Loucy (cell line): ENCODE measurements at regions not wholly inside any gene's neighbourhood (a gene's known extent, or its start where the extent isn't known, plus 50 kb on each side); places are given as distances from the start of the nearest gene placed in this dataset.

Experiments
- H2AFZ ChIP-seq: fragments of 200-600 bp; sonication (generic); 2 replicates; pipeline ENCODE4 v1.6.0; 2016; ENCODE audit warnings: antibody characterized with exemption, mild to moderate bottlenecking, low read length, moderate library complexity
- H3F3A ChIP-seq: fragments of 200-600 bp; 2 replicates; pipeline ENCODE4 v1.6.0; 2016; ENCODE audit warnings: antibody characterized with exemption, low read depth, mild to moderate bottlenecking
- H3K27me3 ChIP-seq: fragments of 200-600 bp; sonication (generic); 2 replicates; pipeline ENCODE4 v1.6.1; 2014; ENCODE audit warnings: low read length, mild to moderate bottlenecking; ENCODE audit not compliant: insufficient read depth, poor library complexity, severe bottlenecking
- H3K36me3 ChIP-seq: fragments of 200-600 bp; sonication (generic); 2 replicates; pipeline ENCODE4 v1.6.1; 2016; ENCODE audit warnings: low read length; ENCODE audit not compliant: insufficient read depth
- H3K4me1 ChIP-seq: fragments of 200-600 bp; sonication (generic); 2 replicates; pipeline ENCODE4 v1.5.1; 2014; ENCODE audit warnings: low read length, mild to moderate bottlenecking; ENCODE audit not compliant: insufficient read depth, poor library complexity, severe bottlenecking
- H3K4me2 ChIP-seq: fragments of 200-600 bp; sonication (generic); 2 replicates; pipeline ENCODE4 v1.6.0; 2014; ENCODE audit warnings: antibody characterized with exemption, low read length, low read depth, mild to moderate bottlenecking; ENCODE audit not compliant: poor library complexity, severe bottlenecking
- H3K4me3 ChIP-seq: fragments of 200-600 bp; sonication (generic); 2 replicates; pipeline ENCODE4 v1.5.1; 2014; ENCODE audit warnings: low read length, mild to moderate bottlenecking, mixed read lengths; ENCODE audit not compliant: poor library complexity, severe bottlenecking
- H3K79me2 ChIP-seq: fragments of 200-600 bp; sonication (generic); 2 replicates; pipeline ENCODE4 v1.6.1; 2014; ENCODE audit warnings: low read length; ENCODE audit not compliant: insufficient read depth
- H3K9ac ChIP-seq: fragments of 200-600 bp; sonication (generic); 2 replicates; pipeline ENCODE4 v1.6.0; 2014; ENCODE audit warnings: mild to moderate bottlenecking, low read depth, low read length, moderate library complexity; ENCODE audit not compliant: poor library complexity, severe bottlenecking
- H3K9me2 ChIP-seq: fragments of 200-600 bp; sonication (generic); replicated peaks from 2 replicates; pipeline ENCODE4 v1.6.1; 2016; ENCODE audit warnings: low read depth, low read length, mixed read lengths
- H3K9me3 ChIP-seq: fragments of 200-600 bp; sonication (generic); 2 replicates; pipeline ENCODE4 v1.6.1; 2014; ENCODE audit warnings: mild to moderate bottlenecking, antibody characterized with exemption, low read length, low read depth; ENCODE audit not compliant: insufficient read depth
- H4K20me1 ChIP-seq: fragments of 200-600 bp; sonication (generic); 2 replicates; pipeline ENCODE4 v1.6.0; 2014; ENCODE audit warnings: antibody characterized with exemption, low read length, mild to moderate bottlenecking; ENCODE audit not compliant: insufficient read depth, poor library complexity, severe bottlenecking
- EZH2phosphoT487 ChIP-seq: fragments of 200-600 bp; IDR thresholded peaks from 2 replicates; pipeline ENCODE4 v1.6.1; 2018; ENCODE audit warnings: antibody characterized with exemption, mild to moderate bottlenecking, moderate library complexity, borderline replicate concordance
- TF ChIP-seq, protein P1 (sequence below): fragments of 200-600 bp; sonication (generic); conservative IDR thresholded peaks from 2 replicates; pipeline ENCODE4 v1.5.1; 2014; ENCODE audit warnings: mild to moderate bottlenecking, antibody characterized with exemption, low read length

DNA sequence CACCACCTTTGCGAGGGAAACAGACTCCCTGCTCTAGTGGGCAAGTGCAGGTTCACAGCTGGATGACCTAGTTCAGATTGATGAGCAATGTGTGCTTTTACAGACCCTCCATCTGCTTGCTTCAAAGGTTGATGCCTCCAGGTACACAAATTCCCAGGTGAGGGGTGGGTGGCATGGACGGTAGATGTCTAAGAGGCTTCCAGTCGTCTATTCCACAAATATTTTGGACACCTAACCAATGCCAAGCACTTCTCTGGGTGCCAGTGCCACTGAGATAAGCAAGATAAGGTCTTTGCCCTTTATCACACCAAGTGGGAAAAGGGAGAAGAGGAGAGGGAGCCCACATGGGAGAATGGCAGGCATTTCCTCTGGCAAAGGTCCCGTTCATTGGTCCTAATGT is 316.6 kb upstream of the CDH5 start:
- no peak overlapping the region for H2AFZ ChIP-seq
- no peaks in the 10 kb centered on the region for H3K79me2 ChIP-seq
- H3K4me2 ChIP-seq: no peak overlapping the region
- TF ChIP-seq, protein P1, sequence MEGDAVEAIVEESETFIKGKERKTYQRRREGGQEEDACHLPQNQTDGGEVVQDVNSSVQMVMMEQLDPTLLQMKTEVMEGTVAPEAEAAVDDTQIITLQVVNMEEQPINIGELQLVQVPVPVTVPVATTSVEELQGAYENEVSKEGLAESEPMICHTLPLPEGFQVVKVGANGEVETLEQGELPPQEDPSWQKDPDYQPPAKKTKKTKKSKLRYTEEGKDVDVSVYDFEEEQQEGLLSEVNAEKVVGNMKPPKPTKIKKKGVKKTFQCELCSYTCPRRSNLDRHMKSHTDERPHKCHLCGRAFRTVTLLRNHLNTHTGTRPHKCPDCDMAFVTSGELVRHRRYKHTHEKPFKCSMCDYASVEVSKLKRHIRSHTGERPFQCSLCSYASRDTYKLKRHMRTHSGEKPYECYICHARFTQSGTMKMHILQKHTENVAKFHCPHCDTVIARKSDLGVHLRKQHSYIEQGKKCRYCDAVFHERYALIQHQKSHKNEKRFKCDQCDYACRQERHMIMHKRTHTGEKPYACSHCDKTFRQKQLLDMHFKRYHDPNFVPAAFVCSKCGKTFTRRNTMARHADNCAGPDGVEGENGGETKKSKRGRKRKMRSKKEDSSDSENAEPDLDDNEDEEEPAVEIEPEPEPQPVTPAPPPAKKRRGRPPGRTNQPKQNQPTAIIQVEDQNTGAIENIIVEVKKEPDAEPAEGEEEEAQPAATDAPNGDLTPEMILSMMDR: no peak
- no peak for TF ChIP-seq EZH2phosphoT487
- H3K9me3 ChIP-seq: no peaks in the 10 kb centered on the region
- H3K4me3 ChIP-seq: no peak overlapping the region
- H3F3A ChIP-seq: no peaks in the 10 kb centered on the region
- no peaks in the 10 kb centered on the region for H3K4me1 ChIP-seq
- H4K20me1 ChIP-seq: no peaks in the 10 kb centered on the region
- no peaks in the 10 kb centered on the region for H3K36me3 ChIP-seq
- no peaks in the 10 kb centered on the region; the same call in 1 of the 2 replicates for H3K9me2 ChIP-seq
- no peak overlapping the region for H3K9ac ChIP-seq
- no peaks in the 10 kb centered on the region for H3K27me3 ChIP-seq

DNA sequence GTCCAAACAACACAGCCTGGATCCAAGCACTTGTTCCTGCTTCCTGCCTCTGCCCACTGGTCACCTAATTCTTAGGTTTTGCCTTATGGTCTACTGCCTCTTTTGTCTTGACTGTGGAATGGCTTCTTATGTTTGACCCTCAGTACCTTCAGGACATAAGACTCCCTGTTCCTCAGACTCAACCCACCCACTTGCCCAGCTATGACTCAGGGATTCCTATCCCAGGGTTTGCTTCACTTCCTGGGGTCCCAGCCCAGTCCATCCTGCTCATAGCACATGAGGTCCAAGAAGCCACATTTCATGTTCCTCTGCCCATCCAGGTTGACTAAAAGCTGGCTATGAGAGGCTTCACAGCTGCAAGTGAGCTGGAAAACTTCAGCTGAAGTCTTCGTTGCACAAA is 320.9 kb upstream of the CDH5 start:
- Histone ChIP-seq H3F3A (no peaks in the 10 kb centered on the region), H3K36me3 (no peaks in the 10 kb centered on the region), H3K27me3 (no peaks in the 10 kb centered on the region), H3K4me3 (no peak overlapping the region), H2AFZ (no peak overlapping the region), H3K4me2 (no peak overlapping the region), H4K20me1 (no peaks in the 10 kb centered on the region), H3K9ac (no peak overlapping the region), H3K4me1 (no peaks in the 10 kb centered on the region), H3K79me2 (no peaks in the 10 kb centered on the region), H3K9me2 (no peaks in the 10 kb centered on the region; the same call in 1 of the 2 replicates), H3K9me3 (no peaks in the 10 kb centered on the region)
- TF ChIP-seq, protein P1: no peak
- no peak for TF ChIP-seq EZH2phosphoT487

DNA sequence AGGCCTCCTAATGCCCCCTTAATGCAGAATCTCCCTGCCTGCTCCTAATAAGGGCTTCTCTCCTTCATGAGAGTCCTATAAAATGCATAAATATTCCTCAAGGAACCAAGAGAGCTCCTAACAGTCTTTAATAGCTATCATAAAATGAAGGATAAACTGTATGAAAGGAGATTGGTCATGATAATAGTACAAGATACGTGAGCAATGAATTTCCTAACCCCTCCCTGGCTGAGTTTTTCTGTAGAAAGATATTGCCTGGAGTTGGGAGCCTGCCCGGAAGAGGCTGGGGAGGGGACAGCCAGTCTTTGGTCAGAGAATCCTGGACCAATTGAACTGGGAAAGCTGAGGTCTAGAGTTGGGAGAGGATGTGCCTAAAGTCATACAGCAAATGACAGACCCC is 321.9 kb upstream of the CDH5 start:
- no peaks in the 10 kb centered on the region for H3F3A ChIP-seq
- H3K4me2 ChIP-seq: no peak overlapping the region
- no peak overlapping the region for H2AFZ ChIP-seq
- H4K20me1 ChIP-seq: no peaks in the 10 kb centered on the region
- H3K9ac ChIP-seq: no peak overlapping the region
- no peaks in the 10 kb centered on the region for H3K9me3 ChIP-seq
- no peaks in the 10 kb centered on the region for H3K36me3 ChIP-seq
- H3K27me3 ChIP-seq: no peaks in the 10 kb centered on the region
- no peaks in the 10 kb centered on the region for H3K79me2 ChIP-seq
- no peak overlapping the region for H3K4me3 ChIP-seq
- H3K9me2 ChIP-seq: no peaks in the 10 kb centered on the region; the same call in 1 of the 2 replicates
- no peaks in the 10 kb centered on the region for H3K4me1 ChIP-seq
- no peak for TF ChIP-seq EZH2phosphoT487
- TF ChIP-seq, protein P1: no peak
